ENCODE measurements at regions not wholly inside any gene's neighbourhood (a gene's known extent, or its start where the extent isn't known, plus 50 kb on each side); places are given as distances from the start of the nearest gene placed in this dataset.
"Not testable (repeated sequence)": the region's sequence is repeated elsewhere in the genome, so short reads cannot be mapped to it uniquely, and the experiment has no call there.

DNA sequence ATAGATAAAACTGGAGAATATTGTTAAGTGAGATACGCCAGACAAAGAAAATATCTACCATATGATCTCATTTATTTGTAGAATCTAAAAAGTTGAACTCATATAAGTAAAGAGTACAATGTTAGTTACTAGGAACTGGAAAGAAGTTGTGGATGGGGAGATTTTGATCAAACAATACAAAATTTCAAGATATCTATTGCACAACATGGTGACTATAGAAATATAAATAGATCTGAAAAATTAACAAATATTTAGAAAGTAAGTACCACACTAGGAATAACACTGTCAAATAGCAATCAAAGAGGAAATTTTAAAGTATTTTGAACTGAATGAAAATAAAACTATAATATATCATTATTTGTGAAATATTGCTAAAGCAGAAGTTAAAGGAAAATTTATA lies 437.2 kb downstream of the AASDHPPT start:
- DNase-seq: no peak

DNA sequence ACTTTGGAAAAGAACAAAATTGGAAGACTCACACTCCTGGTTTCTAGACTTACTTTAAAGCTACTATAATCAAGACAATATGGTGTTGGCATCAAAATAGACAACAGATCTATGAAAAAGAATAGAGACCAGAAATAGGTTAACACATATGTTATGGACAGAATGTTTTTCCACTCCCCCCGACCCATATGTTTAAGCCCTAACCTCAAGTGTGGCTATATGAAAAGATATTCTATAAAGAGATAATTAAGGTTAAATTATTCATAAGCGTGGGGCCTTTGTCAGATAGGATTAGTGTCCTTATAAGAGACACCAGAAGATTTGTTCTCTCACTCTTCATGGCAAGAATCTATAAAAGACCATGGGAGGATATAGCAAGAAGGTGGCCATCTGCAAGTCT lies 440.0 kb downstream of the AASDHPPT start:
- no peak for DNase-seq

DNA sequence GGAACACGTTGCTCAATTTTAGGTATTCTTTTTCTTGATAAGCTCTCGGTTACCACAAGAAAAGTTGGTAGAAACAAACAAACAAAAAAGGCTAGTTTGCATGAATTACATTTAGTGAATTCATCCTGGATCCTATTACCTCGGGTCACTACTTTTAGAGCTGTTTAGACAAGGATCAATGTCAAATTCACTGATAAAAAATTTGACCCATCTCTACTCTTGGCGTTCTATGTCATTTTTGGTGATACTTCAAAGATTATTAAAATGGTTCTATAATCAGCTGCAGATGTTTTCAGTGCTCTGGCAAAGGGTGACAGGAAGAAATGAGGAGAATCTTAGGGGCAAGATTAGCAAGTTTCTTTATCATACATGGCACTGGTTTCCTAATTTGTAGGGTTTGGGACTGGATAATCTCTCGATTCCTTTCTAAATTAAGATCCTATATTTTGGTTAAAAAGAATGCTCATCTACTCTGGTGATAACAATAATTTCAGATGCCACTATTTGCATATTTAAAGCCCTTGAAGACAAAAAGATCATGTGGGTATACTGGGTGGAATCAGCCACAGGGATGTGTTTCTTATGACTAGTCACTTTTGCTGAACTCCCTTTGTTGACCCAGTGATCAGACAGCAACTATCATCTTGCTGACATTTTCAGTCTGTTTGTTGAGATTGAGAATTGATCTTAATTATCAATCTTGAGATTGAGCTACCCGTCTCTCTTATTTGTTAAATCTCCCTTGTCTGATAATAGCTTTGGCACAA lies 442.9 kb downstream of the AASDHPPT start:
- DNase-seq: no peak

DNA sequence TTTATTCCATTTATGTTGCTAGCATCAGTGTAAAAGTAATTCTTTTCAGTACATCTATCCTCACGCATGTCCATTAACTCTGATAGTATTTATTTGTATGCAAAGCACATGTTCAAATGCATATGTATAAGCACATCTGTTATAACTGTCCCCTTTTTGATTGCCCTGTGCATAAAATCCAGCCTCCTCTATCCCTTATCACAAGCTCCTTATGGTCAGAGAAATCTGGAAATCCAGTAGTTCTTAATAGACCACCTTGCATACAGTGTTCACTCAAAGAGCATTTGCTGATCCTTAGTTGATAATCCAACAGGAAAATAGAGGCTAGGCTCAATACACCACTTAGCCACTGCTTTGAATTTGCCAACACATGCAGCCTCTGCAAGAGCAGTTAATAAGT lies 443.5 kb downstream of the AASDHPPT start:
- DNase-seq: no peak

DNA sequence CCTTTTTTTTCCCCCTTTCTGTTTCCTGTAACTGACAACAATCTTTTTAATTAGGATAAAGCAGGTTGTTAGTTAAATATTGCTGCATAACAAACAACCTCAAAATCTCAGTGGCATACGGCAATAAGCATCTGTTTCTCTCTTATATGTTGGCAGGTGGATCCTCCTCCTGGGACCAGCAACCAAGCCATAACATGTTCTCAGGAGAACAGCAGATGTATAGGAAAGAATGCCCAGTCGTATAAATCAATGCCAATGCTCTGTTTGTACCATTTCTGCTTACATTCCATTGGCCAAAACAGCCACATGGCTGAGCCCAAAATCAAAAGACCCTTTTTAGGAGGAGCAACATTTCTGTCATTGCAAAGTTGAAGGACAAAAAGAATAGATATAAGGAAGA lies 445.7 kb downstream of the AASDHPPT start:
- DNase-seq: no peak

DNA sequence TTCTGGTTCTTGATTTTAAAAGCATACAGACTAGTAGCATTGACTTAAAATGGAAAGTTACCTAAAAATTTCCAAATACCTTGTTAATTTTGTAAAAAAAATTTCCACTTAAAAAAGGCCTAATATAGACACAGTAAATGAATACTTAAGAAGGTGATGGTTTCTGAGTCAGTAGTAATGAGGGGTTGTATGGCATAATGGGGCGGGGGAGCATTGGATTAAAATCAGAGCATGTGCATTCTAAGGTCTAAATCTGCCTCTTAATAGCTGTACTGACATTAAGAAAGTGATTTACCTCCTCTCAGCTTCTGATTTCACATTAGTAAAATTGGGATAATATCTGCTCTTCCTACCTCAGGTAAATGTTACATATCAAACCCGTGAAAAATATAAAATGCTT lies 446.5 kb downstream of the AASDHPPT start:
- DNase-seq: no peak

DNA sequence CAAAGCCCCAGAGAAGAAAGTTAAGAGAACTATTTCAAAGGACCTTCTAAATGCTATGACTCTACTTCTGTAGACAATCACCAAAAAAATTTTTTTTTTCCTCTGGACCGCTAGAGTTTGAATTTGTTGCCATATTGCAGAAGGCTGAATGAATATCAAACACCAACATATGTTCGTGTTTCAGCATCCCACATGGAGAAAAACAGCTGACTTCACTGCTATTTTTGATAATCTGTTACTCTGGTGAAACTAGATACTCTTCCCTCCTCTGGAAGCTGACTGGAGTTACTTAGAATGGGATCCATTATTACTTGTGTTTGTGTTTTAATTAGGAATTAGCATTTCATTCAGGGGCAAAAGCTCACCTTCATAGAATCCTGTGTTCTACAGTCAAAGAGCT lies 447.0 kb downstream of the AASDHPPT start:
- DNase-seq: no peak

DNA sequence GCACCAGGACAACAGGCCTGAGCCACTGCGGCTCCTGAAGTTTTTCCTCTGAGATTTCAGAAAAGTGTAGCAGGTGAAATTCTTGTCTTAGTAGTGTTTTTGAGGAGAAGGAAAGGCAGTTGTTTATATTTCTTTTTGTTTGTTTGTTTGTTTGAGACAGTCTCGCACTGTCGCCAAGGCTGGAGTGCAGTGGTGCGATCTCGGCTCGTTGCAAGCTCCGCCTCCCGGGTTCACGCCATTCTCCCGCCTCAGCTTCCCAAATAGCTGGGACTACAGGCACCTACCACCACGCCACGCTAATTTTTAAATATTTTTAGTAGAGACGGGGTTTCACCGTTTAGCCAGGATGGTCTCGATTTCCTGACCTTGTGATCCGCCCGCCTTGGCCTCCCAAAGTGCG lies 454.2 kb downstream of the AASDHPPT start:
- peak; percentile 34 for DNase-seq

DNA sequence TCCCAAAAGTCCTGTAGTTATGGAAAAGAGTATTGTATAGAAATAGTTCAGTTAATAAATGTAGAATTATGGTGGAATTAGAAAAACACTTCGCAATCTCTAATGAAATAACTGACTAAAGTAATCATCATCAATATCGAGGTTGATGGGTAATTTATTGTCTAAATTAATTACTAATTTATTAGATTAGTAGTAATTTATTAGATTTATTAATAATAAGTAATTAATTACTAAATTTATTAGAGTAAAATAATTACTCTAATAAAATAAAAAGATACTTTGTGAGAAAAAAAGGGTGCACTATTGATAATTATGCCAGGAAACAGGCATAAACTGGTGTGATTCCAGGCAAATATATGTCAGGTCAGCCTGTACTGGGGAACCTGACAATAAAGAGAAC lies 455.6 kb downstream of the AASDHPPT start:
- no peak for DNase-seq

DNA sequence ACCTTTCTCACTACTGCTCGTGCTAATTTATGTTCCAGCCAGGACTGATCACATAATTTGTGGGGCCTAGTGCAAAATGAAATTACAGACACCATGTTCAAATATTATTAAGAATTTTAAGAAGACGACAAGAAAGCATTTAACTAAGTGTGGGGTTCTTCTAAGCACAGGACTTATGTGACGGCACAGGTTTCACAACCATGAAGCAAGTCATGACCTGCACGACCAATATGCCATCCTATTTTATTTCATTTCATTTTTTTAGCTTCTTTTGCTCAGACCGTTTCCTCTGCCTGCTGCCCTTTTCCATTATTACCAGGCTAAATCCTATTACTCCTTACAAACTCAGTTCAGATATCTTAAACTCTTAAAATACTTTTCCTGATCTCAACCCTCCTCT lies 462.5 kb downstream of the AASDHPPT start:
- no peak for DNase-seq

DNA sequence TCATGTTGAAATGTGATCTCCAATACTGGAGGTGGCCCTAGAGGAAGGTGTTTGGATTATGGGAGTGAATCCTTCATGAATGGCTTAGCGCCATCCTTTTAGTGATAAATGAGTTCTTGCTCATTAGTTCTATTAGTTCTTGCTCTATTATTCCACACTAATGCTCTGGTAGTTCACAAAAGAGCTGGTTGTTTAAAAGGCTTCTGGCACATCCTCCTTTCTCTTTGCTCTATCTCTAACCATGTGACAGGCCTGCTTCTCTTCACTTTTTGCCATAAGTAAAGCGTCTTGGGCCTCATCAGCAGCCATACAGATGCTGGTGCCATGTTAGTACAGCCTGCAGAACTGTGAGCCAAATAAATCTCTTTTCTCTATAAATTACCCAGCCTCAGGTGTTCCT lies 469.9 kb downstream of the GUCY1A2 start:
- no peak for DNase-seq

DNA sequence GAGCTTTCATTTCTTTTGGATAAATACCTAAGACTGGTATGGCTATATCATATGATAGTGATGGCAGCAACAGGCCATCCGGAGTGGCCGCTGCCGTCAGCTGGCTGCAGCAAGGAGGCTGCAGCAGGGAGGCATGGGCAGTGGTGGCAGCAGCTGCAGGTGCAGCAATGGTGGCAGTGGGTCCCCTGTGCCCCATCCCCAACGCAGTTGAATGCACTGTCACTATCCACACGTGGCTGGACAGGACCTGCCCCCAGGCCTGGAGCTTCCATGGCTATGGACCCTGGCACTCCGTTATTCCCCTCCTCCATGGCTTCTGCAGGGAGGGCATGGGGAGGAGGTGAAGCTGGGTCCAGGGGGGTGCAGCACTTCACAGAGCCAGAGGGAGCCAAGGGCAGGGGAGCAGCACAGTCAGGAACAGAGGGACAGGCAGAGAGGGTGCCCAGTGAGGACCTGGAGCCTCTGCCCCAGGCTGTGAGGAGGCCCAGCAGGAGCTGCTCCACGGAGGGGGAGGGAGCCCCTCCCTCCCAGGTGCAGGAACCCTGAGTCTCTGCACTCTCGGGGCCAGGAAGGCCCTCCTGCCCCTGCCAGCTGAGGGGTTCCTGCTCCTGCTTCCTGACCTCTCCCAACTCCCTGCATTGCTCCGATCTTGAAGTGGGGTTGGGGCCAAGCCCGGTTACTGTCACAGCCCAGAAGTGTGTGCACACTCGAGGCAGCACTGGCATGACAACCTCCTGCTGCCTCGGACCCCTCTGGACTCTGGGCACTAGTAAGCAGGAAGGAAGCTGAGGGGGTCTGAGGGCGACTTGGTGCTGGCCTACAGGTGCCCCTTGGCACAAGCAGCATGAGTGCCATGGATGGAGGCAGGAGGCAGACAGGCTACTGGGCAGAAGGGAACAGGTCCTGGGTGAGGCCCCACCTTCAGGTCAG lies 466.3 kb downstream of the GUCY1A2 start:
- no peak for DNase-seq

DNA sequence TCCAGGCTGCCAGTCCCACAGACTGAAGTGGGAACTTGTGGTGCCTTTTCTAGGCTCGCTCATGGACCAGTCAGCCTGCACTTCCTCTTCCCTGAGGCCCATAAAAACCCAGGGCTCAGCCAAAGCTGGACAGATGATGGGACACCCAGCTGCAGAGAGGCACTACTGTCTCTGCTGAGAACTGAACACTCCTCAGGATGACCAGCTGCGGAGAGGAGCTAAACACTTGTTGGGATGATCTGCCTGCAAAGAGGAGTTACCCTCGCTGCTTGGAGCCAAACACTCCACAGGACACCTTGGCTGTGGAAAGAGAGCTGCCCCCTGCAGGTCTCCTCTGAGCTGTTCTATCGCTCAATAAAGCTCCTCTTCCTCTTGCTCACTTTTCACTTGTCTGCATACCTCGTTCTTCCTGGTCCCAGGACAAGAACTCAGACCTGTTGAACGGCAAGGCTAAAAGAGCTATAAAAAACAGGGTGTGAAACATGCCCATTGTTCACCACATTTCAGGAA lies 465.5 kb downstream of the GUCY1A2 start:
- DNase-seq: no peak

DNA sequence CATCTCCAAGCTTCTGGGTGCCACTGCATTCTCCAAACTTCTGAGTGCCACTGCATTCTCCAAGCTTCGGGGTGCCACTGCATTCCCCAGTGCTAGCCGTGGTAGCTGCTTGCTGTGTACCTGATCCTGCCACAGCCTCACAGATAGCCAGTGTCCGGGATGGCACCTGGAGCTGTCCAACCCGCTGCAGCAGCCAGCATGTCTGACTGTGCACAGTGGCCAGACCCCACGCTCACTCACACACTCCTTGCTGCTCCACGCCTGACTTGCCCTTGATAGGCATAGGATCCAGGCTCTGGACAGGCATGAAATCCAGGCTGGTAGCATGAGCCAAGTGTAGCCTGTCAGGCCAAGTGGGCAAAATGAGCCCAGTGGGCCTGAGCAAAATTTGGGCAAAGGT lies 465.0 kb downstream of the GUCY1A2 start:
- no peak for DNase-seq

DNA sequence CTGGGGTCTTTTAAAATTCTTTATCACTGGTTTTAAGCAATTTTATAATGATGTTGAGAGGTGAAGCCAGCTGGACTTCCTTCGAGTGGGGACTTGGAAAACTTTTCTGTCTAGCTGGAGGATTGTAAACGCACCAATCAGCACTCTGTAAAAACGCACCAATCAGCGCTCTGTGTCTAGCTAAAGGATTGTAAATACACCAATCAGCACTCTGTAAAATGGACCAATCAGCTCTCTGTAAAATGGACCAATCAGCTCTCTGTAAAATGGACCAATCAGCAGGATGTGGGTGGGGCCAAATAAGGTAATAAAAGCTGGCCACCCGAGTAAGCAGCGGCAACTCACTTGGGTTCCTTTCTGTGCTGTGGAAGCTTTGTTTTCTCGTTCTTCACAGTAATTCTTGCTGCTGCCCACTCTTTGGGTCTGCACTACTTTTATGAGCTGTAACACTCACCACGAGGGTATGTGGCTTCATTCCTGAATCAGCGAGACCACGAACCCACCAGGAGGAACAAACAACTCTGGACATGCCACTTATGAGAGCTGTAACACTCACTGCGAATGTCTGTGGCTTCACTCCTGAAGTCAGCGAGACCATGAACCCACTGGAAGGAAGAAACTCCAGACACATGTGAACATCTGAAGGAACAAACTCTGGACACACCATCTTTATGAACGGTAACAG lies 462.6 kb downstream of the GUCY1A2 start:
- DNase-seq: not testable (repeated sequence)

DNA sequence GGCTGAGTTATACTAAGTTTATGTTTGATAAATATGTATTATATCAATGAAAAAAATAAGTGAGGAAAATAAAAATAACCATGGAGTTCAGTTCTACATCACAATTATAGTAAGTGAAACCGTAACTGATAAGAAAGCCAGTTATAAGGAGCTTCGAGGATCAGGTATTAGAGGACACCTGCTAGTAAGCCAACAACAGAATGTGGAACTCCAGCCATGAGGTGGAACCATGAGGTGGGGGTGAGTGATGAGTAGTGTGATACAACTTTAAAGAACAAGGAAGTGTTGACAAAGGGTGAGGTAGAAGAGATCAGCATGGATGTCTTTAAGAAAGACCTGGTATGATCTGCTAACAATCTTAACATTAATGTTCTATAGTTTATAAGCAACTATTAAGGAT lies 452.9 kb downstream of the GUCY1A2 start:
- no peak for DNase-seq

DNA sequence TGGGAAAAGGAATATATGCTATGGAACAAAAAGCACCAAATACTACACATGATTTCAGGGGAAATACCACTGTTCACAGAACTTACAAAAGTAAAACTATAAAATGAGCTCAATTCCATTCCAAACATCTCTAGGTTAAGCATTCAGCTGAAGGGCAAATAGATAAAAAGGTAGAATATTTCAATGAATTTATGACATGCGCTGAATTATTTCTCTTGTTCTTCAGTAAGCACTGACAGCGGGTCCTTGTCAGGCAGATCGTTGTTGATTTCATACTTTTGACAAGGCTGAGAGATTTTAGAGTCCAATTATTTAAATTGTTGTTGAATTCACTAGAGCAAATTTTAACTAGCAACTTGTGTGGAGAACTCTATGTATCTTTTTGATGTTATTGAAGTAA lies 449.6 kb downstream of the GUCY1A2 start:
- DNase-seq: no peak

DNA sequence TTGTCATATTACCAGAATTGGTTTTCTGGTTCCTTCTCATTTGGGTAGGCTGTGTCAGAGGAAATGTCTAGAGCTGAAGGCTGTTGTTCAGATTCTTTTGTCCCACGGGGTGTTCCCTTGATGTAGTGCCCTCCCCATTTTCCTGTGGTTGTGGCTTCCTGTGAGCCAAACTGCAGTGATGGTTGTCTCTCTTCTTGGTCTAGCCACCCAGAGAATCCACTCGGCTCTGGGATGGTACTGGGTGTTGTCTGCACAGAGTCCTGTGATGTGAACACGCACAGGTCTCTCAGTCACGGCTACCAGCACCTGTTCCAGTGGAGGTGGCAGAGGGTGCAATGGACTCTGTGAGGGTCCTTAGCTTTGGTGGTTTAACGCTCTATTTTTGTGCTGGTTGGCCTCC lies 440.9 kb downstream of the GUCY1A2 start:
- DNase-seq: not testable (repeated sequence)

DNA sequence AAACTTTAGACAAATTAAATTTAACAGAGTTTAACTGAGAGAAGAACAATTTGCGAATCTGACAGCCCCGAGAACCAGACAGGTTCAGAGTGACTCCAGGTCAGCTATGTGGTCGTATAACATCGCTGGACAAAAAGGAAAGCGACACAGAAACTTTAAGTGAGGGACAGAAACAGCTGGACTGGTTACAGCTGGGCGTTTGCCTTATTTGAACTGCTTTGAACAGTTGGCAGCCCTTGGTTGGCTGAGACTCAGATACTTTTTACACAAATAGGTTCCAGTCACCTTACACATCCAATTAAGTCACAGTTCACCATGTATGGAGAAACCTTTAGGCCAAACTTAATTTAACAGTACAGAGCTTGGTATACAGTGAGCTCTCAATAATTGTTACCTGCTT lies 436.9 kb downstream of the GUCY1A2 start:
- DNase-seq: no peak

DNA sequence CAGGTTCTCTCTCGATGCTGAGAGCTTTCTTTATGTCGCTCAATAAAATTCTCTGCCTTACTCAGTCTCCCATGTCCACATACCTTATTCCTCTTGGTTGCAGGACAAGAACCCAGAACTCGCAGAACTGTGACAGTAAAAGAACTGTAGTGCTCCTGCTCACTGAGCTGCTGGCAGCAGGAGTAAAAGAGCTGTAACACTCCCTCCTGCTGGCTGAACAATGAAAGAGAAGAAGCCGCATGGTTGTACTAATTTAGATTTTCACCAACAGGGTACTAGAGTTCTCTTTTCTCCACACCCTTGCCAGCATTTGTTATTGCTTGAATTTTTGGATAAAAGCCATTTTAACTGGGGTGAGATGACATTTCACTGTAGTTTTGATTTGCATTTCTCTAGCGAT lies 433.2 kb downstream of the GUCY1A2 start:
- DNase-seq: peak; percentile 49

DNA sequence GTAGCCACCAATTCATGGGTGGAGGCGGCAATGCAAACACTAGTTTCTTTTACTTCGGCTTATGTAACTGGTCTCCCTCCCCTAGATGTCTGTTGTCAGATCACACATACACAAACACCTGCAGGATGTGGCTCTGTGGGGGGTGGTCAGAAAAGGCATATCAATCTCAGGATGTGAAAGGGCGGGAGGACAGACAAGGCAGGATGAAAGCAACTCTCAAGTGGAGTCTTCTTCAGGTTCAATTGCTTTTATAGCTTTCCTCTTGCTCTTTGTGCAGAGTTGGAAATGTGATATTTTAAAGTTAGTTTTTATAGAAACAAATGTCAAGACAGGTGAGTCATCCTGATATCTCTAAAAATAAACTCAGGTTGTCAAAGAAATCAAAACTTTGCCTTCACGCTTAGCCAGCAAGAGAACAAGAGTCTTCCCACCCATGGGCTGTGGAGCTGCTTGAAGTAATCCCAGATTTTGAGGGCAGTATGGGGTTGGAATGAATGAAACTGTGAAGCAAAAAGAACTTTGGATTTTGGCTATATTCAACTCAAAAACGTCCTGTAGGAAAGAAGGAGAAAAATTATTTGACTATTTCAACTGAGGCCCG lies 423.4 kb downstream of the GUCY1A2 start:
- peak; percentile 91 for DNase-seq

DNA sequence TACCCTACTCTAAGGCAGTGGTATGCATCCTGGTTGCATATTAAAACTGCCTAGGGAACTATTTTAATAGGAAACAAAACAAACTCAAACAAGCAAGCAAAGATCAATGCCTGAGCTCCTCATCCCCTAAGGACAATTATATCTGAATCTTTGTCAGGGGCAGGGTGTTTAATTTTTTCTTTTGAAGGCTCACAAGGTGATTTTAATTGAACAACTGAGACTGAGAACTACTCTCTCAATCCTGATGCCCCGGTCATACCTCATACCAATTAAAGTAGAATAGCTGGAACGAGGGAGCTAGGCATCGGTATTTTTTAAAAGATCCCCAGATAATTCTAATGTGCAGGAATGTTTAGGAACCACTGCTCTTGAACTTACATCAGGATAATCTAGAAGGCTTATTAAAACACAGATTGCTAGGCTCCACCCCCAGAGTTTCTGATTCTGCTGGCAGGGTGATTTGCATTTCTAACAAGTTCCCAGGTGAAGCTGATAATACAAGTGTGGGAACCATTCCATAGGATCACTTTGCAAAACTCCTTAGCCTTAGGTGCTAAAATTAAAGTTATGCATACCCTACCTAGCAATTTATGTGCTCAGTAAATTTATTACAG lies 416.5 kb downstream of the GUCY1A2 start:
- no peak for DNase-seq

DNA sequence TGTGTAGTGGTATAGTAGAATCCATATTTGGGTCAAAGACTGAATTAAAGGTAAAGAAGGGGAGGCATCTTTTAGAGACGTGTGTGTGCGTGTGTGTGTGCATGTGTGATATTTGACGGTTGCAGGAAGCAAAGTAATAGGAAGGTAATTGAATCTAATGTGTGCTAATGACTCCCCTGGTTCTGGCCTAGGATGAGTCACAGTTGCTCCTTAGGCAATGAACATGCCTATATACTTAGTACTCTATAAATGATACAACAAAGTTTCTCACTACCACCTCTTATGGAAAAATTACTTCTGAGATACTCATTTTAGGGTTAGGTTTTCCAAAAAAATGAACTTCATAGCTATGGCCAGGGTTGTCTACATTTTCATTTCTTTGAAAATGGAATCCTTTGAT lies 409.6 kb downstream of the GUCY1A2 start:
- peak; percentile 8 for DNase-seq

Measured in DMS53 (cell line).